ENCODE measurements at regions not wholly inside any gene's neighbourhood (a gene's known extent, or its start where the extent isn't known, plus 50 kb on each side); places are given as distances from the start of the nearest gene placed in this dataset.
"Not testable (repeated sequence)": the region's sequence is repeated elsewhere in the genome, so short reads cannot be mapped to it uniquely, and the experiment has no call there.

- not testable (repeated sequence) for FAIRE-seq
Measured at GRCh38 chr2:223298329-223298728, 246.3 kb downstream of the KCNE4 start.

- no peak for FAIRE-seq
Measured at GRCh38 chr2:223300326-223300725, 248.3 kb downstream of the KCNE4 start.

- no peak for FAIRE-seq
Measured at GRCh38 chr2:223306371-223306770, 254.4 kb downstream of the KCNE4 start.

GRCh38 chr2:223311889-223312680 is 260.1 kb downstream of the KCNE4 start:
- no peak for FAIRE-seq

GRCh38 chr2:223313101-223313500 is 261.1 kb downstream of the KCNE4 start:
- no peak for FAIRE-seq

- no peak for FAIRE-seq
Measured at GRCh38 chr2:223314811-223315210, 262.8 kb downstream of the KCNE4 start.

- no peak for FAIRE-seq
Measured at GRCh38 chr2:223315813-223316212, 263.8 kb downstream of the KCNE4 start.

GRCh38 chr2:223316342-223316741 is 264.4 kb downstream of the KCNE4 start:
- FAIRE-seq, result no peak

- no peak for FAIRE-seq
Measured at GRCh38 chr2:223319601-223320000, 267.6 kb downstream of the KCNE4 start.

- no peak for FAIRE-seq
Measured at GRCh38 chr2:223324402-223324801, 272.4 kb downstream of the KCNE4 start.

- no peak for FAIRE-seq
Measured at GRCh38 chr2:223328578-223328977, 273.6 kb downstream of the SCG2 start.

GRCh38 chr2:223330747-223331146 is 271.4 kb downstream of the SCG2 start:
- not testable (repeated sequence) for FAIRE-seq

- no peak for FAIRE-seq
Measured at GRCh38 chr2:223338016-223338415, 264.1 kb downstream of the SCG2 start.

GRCh38 chr2:223357076-223357475 is 245.1 kb downstream of the SCG2 start:
- no peak for FAIRE-seq

- no peak for FAIRE-seq
Measured at GRCh38 chr2:223363085-223363484, 239.1 kb downstream of the SCG2 start.

- FAIRE-seq, result no peak
Measured at GRCh38 chr2:223365158-223365679, 236.9 kb downstream of the SCG2 start.

- no peak for FAIRE-seq
Measured at GRCh38 chr2:223366566-223366965, 235.6 kb downstream of the SCG2 start.

GRCh38 chr2:223368481-223368880 is 233.7 kb downstream of the SCG2 start:
- FAIRE-seq, result no peak

- no peak for FAIRE-seq
Measured at GRCh38 chr2:223369889-223370288, 232.3 kb downstream of the SCG2 start.

GRCh38 chr2:223383315-223383714 is 218.8 kb downstream of the SCG2 start:
- FAIRE-seq, result no peak

- no peak for FAIRE-seq
Measured at GRCh38 chr2:223386189-223386588, 216.0 kb downstream of the SCG2 start.

GRCh38 chr2:223386984-223387383 is 215.2 kb downstream of the SCG2 start:
- no peak for FAIRE-seq

GRCh38 chr2:223389624-223390023 is 212.5 kb downstream of the SCG2 start:
- FAIRE-seq, result no peak

- no peak for FAIRE-seq
Measured at GRCh38 chr2:223396993-223397392, 205.2 kb downstream of the SCG2 start.
